ENCODE measurements at regions not wholly inside any gene's neighbourhood (a gene's known extent, or its start where the extent isn't known, plus 50 kb on each side); places are given as distances from the start of the nearest gene placed in this dataset.

GRCh38 chr1:203402629-203403337 is 51.9 kb upstream of the FMOD start:
- Histone ChIP-seq H3K9ac (ENCODE audit: control insufficient read depth, insufficient read depth, low read length) (no peak overlapping the region), H3K9me3 (replicated peaks; ENCODE audit: control insufficient read depth, insufficient read depth, low read length) (no peaks in the 10 kb centered on the region), H3K27ac (ENCODE audit: control insufficient read depth, insufficient read depth) (no peak overlapping the region), H2AFZ (ENCODE audit: control insufficient read depth, low read depth, low read length) (no peak overlapping the region), H3K4me2 (ENCODE audit: control insufficient read depth, insufficient read depth) (no peak overlapping the region), H3K36me3 (ENCODE audit: control insufficient read depth in 2 of 2, insufficient read depth in 2 of 2, low read length in 1 of 2) (no peaks in the 10 kb centered on the region), H4K20me1 (ENCODE audit: control insufficient read depth, insufficient read depth) (no peaks in the 10 kb centered on the region), H3K4me3 (no peak overlapping the region), H3K79me2 (ENCODE audit: control insufficient read depth, insufficient read depth, low read length) (no peaks in the 10 kb centered on the region), H3K27me3 (replicated peaks in 1 of 2; ENCODE audit: control insufficient read depth in 2 of 2, insufficient read depth in 2 of 2, low read length in 1 of 2) (peaks cover 0 to 3% of the 10 kb centered on the region in 2 experiments; a peak in 2 of 4 replicates), H3K4me1 (ENCODE audit: control insufficient read depth, insufficient read depth, low read length) (no peaks in the 10 kb centered on the region)
- intact Hi-C loops (cut with micrococcal nuclease; ENCODE audit: unreplicated experiment) (no loop called here), in situ Hi-C loops (cut with MboI) (no loop called here)
- ChIA-PET CTCF (interaction anchor here (0.7 to 1.9 kb wide), 3 partner anchors 38 to 86 kb away, joined by 3 to 5 read pairs (median 3); no protein-coding TSS in a partner anchor), RAD21 (ENCODE audit: unreplicated experiment) (interaction anchor here (1.2 kb wide), 1 partner anchor 85 kb away, joined by 4 read pairs; no protein-coding TSS in a partner anchor), SMC1A (ENCODE audit: uncharacterized antibody, unreplicated experiment) (interaction anchor here (0.6 to 1.9 kb wide), 7 partner anchors 11 to 40 kb away, joined by 3 to 5 read pairs (median 3); no protein-coding TSS in a partner anchor), POLR2A (interaction anchor here (1.2 kb wide), 1 partner anchor 8 kb away, joined by 3 read pairs; no protein-coding TSS in a partner anchor)
- FAIRE-seq: no peak
- 23% methylated on average over 6 of the region's 6 CpGs for WGBS (ENCODE audit: insufficient coverage, insufficient replicate concordance, low lambda C conversion rate, missing lambda C conversion rate)
- DNase-seq (ENCODE audit: low read depth, low spot score): no peak
- no peak for ATAC-seq
- BruUV-seq (replicated peaks): no TSS peak
- TF ChIP-seq CEBPZ (IDR thresholded peaks at IDR 0.05; ENCODE audit: low read depth, low read length): no peak

GRCh38 chr1:203403586-203403985 is 52.7 kb upstream of the FMOD start:
- no peak overlapping the region for H3K9ac ChIP-seq (ENCODE audit: control insufficient read depth, insufficient read depth, low read length)
- SMC1A ChIA-PET (ENCODE audit: uncharacterized antibody, unreplicated experiment): interaction anchor here (1.0 to 1.9 kb wide), 4 partner anchors 12 to 25 kb away, joined by 3 to 5 read pairs (median 4); no protein-coding TSS in a partner anchor
- no peak overlapping the region for H3K4me3 ChIP-seq
- H3K79me2 ChIP-seq (ENCODE audit: control insufficient read depth, insufficient read depth, low read length): no peaks in the 10 kb centered on the region
- WGBS (ENCODE audit: insufficient coverage, insufficient replicate concordance, low lambda C conversion rate, missing lambda C conversion rate): 20% methylated on average over 5 of the region's 5 CpGs
- BruUV-seq (replicated peaks): no TSS peak
- RAD21 ChIA-PET (ENCODE audit: unreplicated experiment): no interaction called here
- H3K27ac ChIP-seq (ENCODE audit: control insufficient read depth, insufficient read depth): no peak overlapping the region
- POLR2A ChIA-PET: no interaction called here
- no peaks in the 10 kb centered on the region; a peak in 1 of 4 replicates for H3K27me3 ChIP-seq (replicated peaks in 1 of 2; ENCODE audit: control insufficient read depth in 2 of 2, insufficient read depth in 2 of 2, low read length in 1 of 2)
- H2AFZ ChIP-seq (ENCODE audit: control insufficient read depth, low read depth, low read length): no peak overlapping the region
- H3K4me1 ChIP-seq (ENCODE audit: control insufficient read depth, insufficient read depth, low read length): no peaks in the 10 kb centered on the region
- H4K20me1 ChIP-seq (ENCODE audit: control insufficient read depth, insufficient read depth): no peaks in the 10 kb centered on the region
- ATAC-seq: no peak
- H3K4me2 ChIP-seq (ENCODE audit: control insufficient read depth, insufficient read depth): no peak overlapping the region
- FAIRE-seq: no peak
- no peaks in the 10 kb centered on the region for H3K36me3 ChIP-seq (ENCODE audit: control insufficient read depth in 2 of 2, insufficient read depth in 2 of 2, low read length in 1 of 2)
- intact Hi-C loops (cut with micrococcal nuclease; ENCODE audit: unreplicated experiment) (no loop called here), in situ Hi-C loops (cut with MboI) (no loop called here)
- H3K9me3 ChIP-seq (replicated peaks; ENCODE audit: control insufficient read depth, insufficient read depth, low read length): no peaks in the 10 kb centered on the region; the same call in 2 of the 3 replicates
- DNase-seq (ENCODE audit: low read depth, low spot score): no peak
- CTCF ChIA-PET: interaction anchor here (1.1 kb wide), 1 partner anchor 37 kb away, joined by 3 read pairs; no protein-coding TSS in a partner anchor
- TF ChIP-seq BMI1 (IDR thresholded peaks at IDR 0.05; ENCODE audit: borderline replicate concordance): no peak
- TF ChIP-seq RELB (IDR thresholded peaks at IDR 0.05; ENCODE audit: low read depth): no peak
- TF ChIP-seq ZNF622 (IDR thresholded peaks at IDR 0.05): no peak
- no peak for TF ChIP-seq MYC (IDR thresholded peaks at IDR 0.05; ENCODE audit: insufficient read depth, insufficient read length, insufficient replicate concordance, low read length, severe bottlenecking)
- TF ChIP-seq GABPA (IDR thresholded peaks at IDR 0.05; ENCODE audit: low read depth): no peak
- no peak for TF ChIP-seq E4F1 (IDR thresholded peaks at IDR 0.05; ENCODE audit: borderline replicate concordance, partially characterized antibody)

Data from GM12878 (cell line).